Neural cell (in vitro differentiated cells): ENCODE measurements at regions not wholly inside any gene's neighbourhood (a gene's known extent, or its start where the extent isn't known, plus 50 kb on each side); places are given as distances from the start of the nearest gene placed in this dataset.
"Not testable (repeated sequence)": the region's sequence is repeated elsewhere in the genome, so short reads cannot be mapped to it uniquely, and the experiment has no call there.

Experiments
- H2AFZ ChIP-seq: fragments of 200-600, 300-800 bp; sonication (generic), shearing (Covaris generic); 2 replicates; pipeline ENCODE4 v1.6.0; 2014; ENCODE audit warnings: low read depth, mild to moderate bottlenecking, antibody characterized with exemption, low read length, moderate library complexity
- H3F3A ChIP-seq: fragments of 200-600 bp; shearing (Covaris generic); 2 replicates; pipeline ENCODE4 v1.6.1; 2016; ENCODE audit warnings: mild to moderate bottlenecking, moderate library complexity, mixed read lengths, antibody characterized with exemption, low read length; ENCODE audit not compliant: insufficient read depth, poor library complexity, severe bottlenecking
- H3K27ac ChIP-seq: fragments of 200-600, 300-800 bp; sonication (generic), shearing (Covaris generic); 2 replicates; pipeline ENCODE4 v1.5.1; 2014; ENCODE audit warnings: mild to moderate bottlenecking, low read length, moderate library complexity
- H3K27me3 ChIP-seq: fragments of 300-800, 200-600 bp; sonication (generic), shearing (Covaris generic); 2 replicates; pipeline ENCODE4 v1.6.0; 2014; ENCODE audit warnings: mild to moderate bottlenecking, low read depth, low read length, moderate library complexity; ENCODE audit not compliant: insufficient read depth
- H3K36me3 ChIP-seq: fragments of 300-800, 200-600 bp; sonication (generic), shearing (Covaris generic); 2 replicates; pipeline ENCODE4 v1.5.1; 2014; ENCODE audit warnings: mild to moderate bottlenecking, antibody characterized with exemption, low read length, moderate library complexity; ENCODE audit not compliant: insufficient read depth
- H3K4me2 ChIP-seq: fragments of 300-800, 200-600 bp; sonication (generic), shearing (Covaris generic); 2 replicates; pipeline ENCODE4 v1.6.0; 2014; ENCODE audit warnings: mild to moderate bottlenecking, low read length
- H3K4me3 ChIP-seq: fragments of 300-800, 200-600 bp; sonication (generic), shearing (Covaris generic); 2 replicates; pipeline ENCODE4 v1.5.1; 2014; ENCODE audit warnings: mild to moderate bottlenecking, low read length, moderate library complexity
- H3K79me2 ChIP-seq: fragments of 200-600 bp; shearing (Covaris generic); replicated peaks from 2 replicates; pipeline ENCODE4 v1.6.0; 2014; ENCODE audit warnings: mild to moderate bottlenecking, low read length, moderate library complexity; ENCODE audit not compliant: insufficient read depth
- H3K9ac ChIP-seq: fragments of 300-800, 200-600 bp; sonication (generic), shearing (Covaris generic); 2 replicates; pipeline ENCODE4 v1.6.1; 2016; ENCODE audit warnings: mild to moderate bottlenecking, low read length, mixed read lengths
- H3K9me2 ChIP-seq: fragments of 200-600 bp; shearing (Covaris generic); 2 replicates; pipeline ENCODE4 v1.6.1; 2016; ENCODE audit warnings: mild to moderate bottlenecking, low read length, mixed read lengths; ENCODE audit not compliant: insufficient read depth
- H3K9me3 ChIP-seq: fragments of 200-600, 300-800 bp; sonication (generic), shearing (Covaris generic); 2 replicates; pipeline ENCODE4 v1.6.1; 2016; ENCODE audit warnings: mild to moderate bottlenecking, mixed run types, low read length, moderate library complexity, mixed read lengths
- H4K20me1 ChIP-seq: fragments of 200-600 bp; shearing (Covaris generic); 2 replicates; pipeline ENCODE4 v1.6.1; 2016; ENCODE audit warnings: mild to moderate bottlenecking, mixed run types; ENCODE audit not compliant: insufficient read depth
- CTCF ChIP-seq: fragments of 450-650 bp; IDR thresholded peaks from 2 replicates; pipeline ENCODE4 v1.5.1; 2014; ENCODE audit warnings: antibody characterized with exemption, mild to moderate bottlenecking, moderate library complexity; ENCODE audit not compliant: poor library complexity, severe bottlenecking
- EP300 ChIP-seq: fragments of 450-650 bp; conservative IDR thresholded peaks from 2 replicates; pipeline ENCODE4 v1.6.1; 2014; ENCODE audit warnings: antibody characterized with exemption, mild to moderate bottlenecking, moderate library complexity; ENCODE audit not compliant: poor library complexity, severe bottlenecking
- EZH2 ChIP-seq: fragments of 200-600, 300-800 bp; shearing (Covaris generic), sonication (generic); IDR thresholded peaks from 2 replicates; pipeline ENCODE4 v1.6.1; 2014; ENCODE audit warnings: antibody characterized with exemption, low read length, borderline replicate concordance, mild to moderate bottlenecking; ENCODE audit not compliant: insufficient read depth, poor library complexity, severe bottlenecking
- MXI1 ChIP-seq: fragments of 450-650 bp; conservative IDR thresholded peaks from 2 replicates; pipeline ENCODE4 v1.6.1; 2014; ENCODE audit warnings: antibody characterized with exemption, mild to moderate bottlenecking; ENCODE audit not compliant: poor library complexity, severe bottlenecking
- POLR2AphosphoS5 ChIP-seq: IDR thresholded peaks from 2 replicates; pipeline ENCODE4 v1.6.1; 2012
- RAD21 ChIP-seq: fragments of 450-650 bp; conservative IDR thresholded peaks from 2 replicates; pipeline ENCODE4 v1.6.1; 2014; ENCODE audit warnings: antibody characterized with exemption, mild to moderate bottlenecking, moderate library complexity
- REST ChIP-seq: IDR thresholded peaks from 2 replicates; pipeline ENCODE4 v1.6.1; 2012; ENCODE audit warnings: borderline replicate concordance
- SMC3 ChIP-seq: fragments of 450-650 bp; conservative IDR thresholded peaks from 2 replicates; pipeline ENCODE4 v1.6.1; 2014; ENCODE audit warnings: antibody characterized with exemption, mild to moderate bottlenecking, moderate library complexity; ENCODE audit not compliant: poor library complexity
- TAF1 ChIP-seq: IDR thresholded peaks from 2 replicates; pipeline ENCODE4 v1.6.1; 2012; ENCODE audit warnings: low read depth

GRCh38 chr18:3348176-3348575 lies 86.2 kb downstream of the MYL12B start:
- H3K79me2 ChIP-seq: no peaks in the 10 kb centered on the region
- H3K9me3 ChIP-seq: no peaks in the 10 kb centered on the region
- H3K9ac ChIP-seq: no peak overlapping the region
- no peaks in the 10 kb centered on the region for H3K9me2 ChIP-seq
- H3K27ac ChIP-seq: no peak overlapping the region
- no peaks in the 10 kb centered on the region for H3F3A ChIP-seq
- no peaks in the 10 kb centered on the region for H3K36me3 ChIP-seq
- TF ChIP-seq MXI1 (no peak), RAD21 (no peak), EP300 (no peak), SMC3 (no peak), REST (no peak), POLR2AphosphoS5 (no peak), CTCF (no peak), EZH2 (no peak), TAF1 (no peak)
- no peaks in the 10 kb centered on the region for H4K20me1 ChIP-seq
- H3K4me2 ChIP-seq: no peak overlapping the region
- no peak overlapping the region for H3K4me3 ChIP-seq
- H2AFZ ChIP-seq: no peak overlapping the region
- no peaks in the 10 kb centered on the region for H3K27me3 ChIP-seq

DNA sequence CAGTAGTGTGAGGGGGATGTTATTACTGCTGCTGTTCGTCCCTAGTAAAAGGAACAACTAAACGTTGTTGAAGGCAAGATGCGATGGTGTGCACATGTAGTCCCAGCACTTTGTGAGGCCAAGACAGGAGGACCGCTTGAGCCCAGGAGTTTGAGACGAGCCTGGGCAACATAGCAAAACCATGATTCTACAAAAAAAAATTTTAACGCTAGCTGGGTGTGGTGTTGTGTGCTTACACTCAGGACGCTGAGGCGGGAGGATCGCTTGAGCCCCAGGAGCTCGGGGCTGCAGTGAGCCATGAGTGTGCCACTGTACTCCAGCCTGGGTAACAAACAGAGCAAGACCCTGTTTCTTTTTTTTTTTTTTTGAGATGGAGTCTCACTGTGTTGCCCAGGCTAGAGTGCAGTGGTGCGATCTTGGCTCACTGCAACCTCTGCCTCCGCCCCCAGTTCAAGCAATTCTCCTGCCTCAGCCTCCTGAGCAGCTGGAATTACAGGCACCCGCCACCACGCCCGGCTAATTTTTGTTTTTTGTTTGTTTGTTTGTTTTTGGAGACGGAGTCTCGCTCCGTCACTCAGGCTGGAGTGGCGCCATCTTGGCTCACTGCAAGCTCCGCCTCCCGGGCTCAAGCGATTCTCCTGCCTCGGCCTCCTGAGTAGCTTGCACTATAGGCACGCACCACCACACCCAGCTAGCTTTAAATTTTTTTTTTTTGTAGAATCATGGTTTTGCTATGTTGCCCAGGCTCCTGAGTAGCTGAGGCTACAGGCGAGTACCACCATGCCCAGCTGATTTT lies 87.3 kb downstream of the MYL12B start:
- not testable (repeated sequence) for H3K4me2 ChIP-seq, H2AFZ ChIP-seq, H3K36me3 ChIP-seq, H3K27ac ChIP-seq, H3K4me3 ChIP-seq, H3K9me2 ChIP-seq, H3K27me3 ChIP-seq, H4K20me1 ChIP-seq, H3F3A ChIP-seq, H3K9me3 ChIP-seq, H3K9ac ChIP-seq, H3K79me2 ChIP-seq
